ENCODE measurements at regions not wholly inside any gene's neighbourhood (a gene's known extent, or its start where the extent isn't known, plus 50 kb on each side); places are given as distances from the start of the nearest gene placed in this dataset.

DNA sequence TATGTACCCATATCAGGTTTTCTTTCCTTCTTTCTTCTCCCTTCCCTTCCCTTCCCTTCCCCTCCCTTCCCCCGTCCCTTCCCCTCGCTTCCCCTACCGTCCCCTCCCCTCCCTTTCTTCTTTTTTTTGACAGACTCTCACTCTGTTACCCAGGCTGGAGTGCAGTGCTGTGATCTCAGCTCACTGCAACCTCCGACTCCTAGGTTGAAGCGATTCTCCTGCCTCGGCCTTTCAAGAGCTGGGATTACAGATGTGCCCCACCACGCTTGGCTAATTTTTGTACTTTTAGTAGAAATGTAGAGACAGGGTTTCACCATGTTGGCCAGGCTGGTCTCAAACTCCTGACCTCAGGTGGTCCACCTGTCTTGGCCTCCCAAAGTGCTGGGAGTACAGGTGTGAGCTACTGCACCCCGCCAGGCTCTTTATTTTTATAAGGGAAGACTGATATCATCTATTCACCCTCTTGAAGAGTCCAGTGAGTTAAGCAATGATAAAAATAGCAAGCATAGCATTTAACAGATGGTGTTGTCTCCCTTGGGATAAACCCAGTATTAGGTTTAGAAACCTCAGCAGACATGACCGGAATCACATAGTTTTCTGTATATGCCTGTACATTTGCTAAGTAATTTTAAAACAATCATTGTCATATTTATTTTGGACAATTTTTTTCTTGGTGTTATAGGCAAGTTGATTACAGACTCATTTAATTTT, 888.4 kb downstream of the TRIB2 start:
- TF ChIP-seq, protein P1, sequence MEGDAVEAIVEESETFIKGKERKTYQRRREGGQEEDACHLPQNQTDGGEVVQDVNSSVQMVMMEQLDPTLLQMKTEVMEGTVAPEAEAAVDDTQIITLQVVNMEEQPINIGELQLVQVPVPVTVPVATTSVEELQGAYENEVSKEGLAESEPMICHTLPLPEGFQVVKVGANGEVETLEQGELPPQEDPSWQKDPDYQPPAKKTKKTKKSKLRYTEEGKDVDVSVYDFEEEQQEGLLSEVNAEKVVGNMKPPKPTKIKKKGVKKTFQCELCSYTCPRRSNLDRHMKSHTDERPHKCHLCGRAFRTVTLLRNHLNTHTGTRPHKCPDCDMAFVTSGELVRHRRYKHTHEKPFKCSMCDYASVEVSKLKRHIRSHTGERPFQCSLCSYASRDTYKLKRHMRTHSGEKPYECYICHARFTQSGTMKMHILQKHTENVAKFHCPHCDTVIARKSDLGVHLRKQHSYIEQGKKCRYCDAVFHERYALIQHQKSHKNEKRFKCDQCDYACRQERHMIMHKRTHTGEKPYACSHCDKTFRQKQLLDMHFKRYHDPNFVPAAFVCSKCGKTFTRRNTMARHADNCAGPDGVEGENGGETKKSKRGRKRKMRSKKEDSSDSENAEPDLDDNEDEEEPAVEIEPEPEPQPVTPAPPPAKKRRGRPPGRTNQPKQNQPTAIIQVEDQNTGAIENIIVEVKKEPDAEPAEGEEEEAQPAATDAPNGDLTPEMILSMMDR (IDR thresholded peaks at IDR 0.05): no peak
- no peaks in the 10 kb centered on the region for H3K27me3 ChIP-seq
- no peaks in the 10 kb centered on the region for H3K9me3 ChIP-seq
- H3K27ac ChIP-seq: no peak overlapping the region
- H3K4me3 ChIP-seq: no peak overlapping the region
- no peaks in the 10 kb centered on the region for H3K36me3 ChIP-seq
- no peak for DNase-seq (ENCODE audit: low spot score)
- H3K4me1 ChIP-seq: no peaks in the 10 kb centered on the region

DNA sequence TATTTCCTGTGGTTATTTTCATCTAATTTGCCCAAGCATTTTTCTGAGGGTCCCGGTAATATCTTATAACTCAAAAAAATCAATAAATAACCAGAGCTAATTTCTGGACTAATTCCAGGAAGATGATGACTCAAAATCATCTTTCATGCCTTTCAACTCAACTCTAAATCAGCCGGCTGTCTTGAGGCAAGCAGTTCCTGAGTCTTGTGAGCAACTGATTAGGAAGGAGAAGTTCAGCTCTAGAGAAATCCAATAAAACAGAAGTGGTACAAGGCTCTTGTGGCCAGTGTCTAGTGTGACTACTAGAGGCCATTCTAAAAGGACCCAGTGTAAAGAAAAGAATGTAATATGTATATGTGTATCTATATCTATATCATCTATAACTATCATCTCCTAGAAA, 890.4 kb downstream of the TRIB2 start:
- H3K4me1 ChIP-seq: no peaks in the 10 kb centered on the region
- no peaks in the 10 kb centered on the region for H3K9me3 ChIP-seq
- H3K27ac ChIP-seq: no peak overlapping the region
- H3K27me3 ChIP-seq: no peaks in the 10 kb centered on the region
- DNase-seq (ENCODE audit: low spot score): no peak
- no peak overlapping the region for H3K4me3 ChIP-seq
- TF ChIP-seq, protein P1 (IDR thresholded peaks at IDR 0.05): no peak
- H3K36me3 ChIP-seq: no peaks in the 10 kb centered on the region

DNA sequence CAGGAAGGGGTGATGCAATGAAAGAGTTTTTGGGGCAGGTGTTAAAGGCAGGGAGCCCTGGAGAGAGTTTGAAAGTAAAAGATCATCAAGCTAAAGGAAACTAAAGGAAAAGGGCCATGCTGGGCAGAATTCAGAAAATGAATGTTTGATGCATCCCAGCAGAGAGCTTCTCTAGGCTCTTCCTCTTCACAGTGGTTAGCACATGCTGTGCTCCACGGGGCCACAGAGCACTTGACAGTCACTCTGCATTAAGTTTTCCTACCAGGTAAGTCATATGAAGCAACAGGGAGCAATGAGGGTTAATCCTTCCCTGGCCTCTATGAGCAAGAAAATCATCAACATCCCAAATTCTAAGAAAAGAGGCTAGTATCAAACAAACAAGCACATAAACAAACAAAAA, 895.2 kb downstream of the TRIB2 start:
- Histone ChIP-seq H3K9me3 (peaks cover 0 to 13% of the 10 kb centered on the region in 2 donors), H3K36me3 (no peaks in the 10 kb centered on the region), H3K4me1 (no peaks in the 10 kb centered on the region), H3K27ac (no peak overlapping the region), H3K4me3 (no peak overlapping the region), H3K27me3 (no peaks in the 10 kb centered on the region)
- DNase-seq (ENCODE audit: low spot score): no peak
- TF ChIP-seq, protein P1 (IDR thresholded peaks at IDR 0.05): no peak

DNA sequence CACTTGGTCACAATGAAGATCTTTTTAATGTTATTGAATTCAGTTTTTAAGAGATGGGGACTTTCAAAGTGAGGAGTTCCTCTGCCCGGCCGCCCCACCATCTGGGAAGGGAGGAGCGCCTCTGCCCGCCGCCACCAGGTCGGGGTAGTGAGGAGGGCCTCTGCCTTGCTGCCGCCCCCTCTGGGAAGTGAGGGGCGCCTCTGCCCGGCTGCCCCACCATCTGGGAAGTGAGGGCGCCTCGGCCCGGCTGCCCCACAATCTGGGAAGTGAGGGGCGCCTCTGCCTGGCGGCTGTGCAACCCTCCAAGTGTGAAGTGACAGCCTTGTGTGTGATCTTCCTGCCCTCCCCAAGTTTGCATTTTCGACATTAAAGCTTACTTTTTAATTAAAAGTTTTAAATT, 899.3 kb downstream of the TRIB2 start:
- DNase-seq (ENCODE audit: low spot score): no peak
- Histone ChIP-seq H3K4me3 (no peak overlapping the region), H3K4me1 (no peaks in the 10 kb centered on the region)

DNA sequence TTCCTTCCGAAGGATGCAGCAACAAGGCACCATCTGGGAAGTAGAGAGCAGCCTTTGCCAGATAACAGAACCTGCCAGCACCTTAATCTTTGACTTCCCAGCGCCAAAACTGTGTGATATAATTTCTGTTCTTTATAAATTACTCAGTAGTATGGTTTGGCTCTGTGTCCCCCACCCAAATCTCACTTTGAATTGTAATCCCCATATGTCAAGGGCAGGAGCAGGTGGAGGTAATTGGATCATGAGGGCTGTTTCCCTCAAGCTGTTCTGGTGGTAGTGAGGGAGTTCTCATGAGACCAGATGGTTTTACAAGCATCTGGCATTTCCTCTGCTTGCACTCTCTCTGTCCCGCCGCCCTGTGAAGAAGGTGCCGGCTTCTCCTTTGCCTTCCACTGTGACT, 899.9 kb downstream of the TRIB2 start:
- H3K4me1 ChIP-seq: no peaks in the 10 kb centered on the region
- H3K27me3 ChIP-seq: no peaks in the 10 kb centered on the region
- H3K27ac ChIP-seq: no peak overlapping the region
- no peak for DNase-seq (ENCODE audit: low spot score)
- no peaks in the 10 kb centered on the region for H3K36me3 ChIP-seq
- TF ChIP-seq, protein P1 (IDR thresholded peaks at IDR 0.05): no peak
- no peak overlapping the region for H3K4me3 ChIP-seq
- H3K9me3 ChIP-seq: peaks cover 0 to 13% of the 10 kb centered on the region in 2 donors

More for the DNA sequence above, 899.3 kb downstream of the TRIB2 start:
- Histone ChIP-seq H3K36me3 (no peaks in the 10 kb centered on the region), H3K9me3 (peaks cover 0 to 13% of the 10 kb centered on the region in 2 donors), H3K27me3 (no peaks in the 10 kb centered on the region), H3K27ac (no peak overlapping the region)
- TF ChIP-seq, protein P1 (IDR thresholded peaks at IDR 0.05): no peak

DNA sequence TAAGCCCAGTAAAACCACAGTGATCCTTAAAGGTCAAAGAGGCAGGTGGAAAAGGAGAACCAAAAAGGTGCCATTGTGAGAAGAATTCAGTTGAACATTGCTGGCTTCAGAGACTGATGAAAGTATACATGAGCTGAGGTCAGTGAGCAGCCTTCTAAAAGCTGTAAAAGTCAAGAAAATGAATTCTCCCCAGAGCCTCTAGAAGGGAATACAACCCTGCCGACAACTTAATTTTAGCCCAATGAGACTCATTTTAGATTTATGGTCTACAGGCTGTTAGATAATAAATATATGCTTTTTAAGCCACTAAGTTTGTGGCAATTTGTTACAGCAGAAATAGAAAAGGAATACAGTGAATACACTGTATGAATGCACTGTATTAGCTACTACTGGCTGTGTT, 911.4 kb downstream of the TRIB2 start:
- Histone ChIP-seq H3K36me3 (no peaks in the 10 kb centered on the region), H3K27ac (no peak overlapping the region), H3K4me3 (no peak overlapping the region), H3K27me3 (no peaks in the 10 kb centered on the region), H3K9me3 (no peaks in the 10 kb centered on the region), H3K4me1 (no peaks in the 10 kb centered on the region)
- TF ChIP-seq, protein P1 (IDR thresholded peaks at IDR 0.05): no peak
- no peak for DNase-seq (ENCODE audit: low spot score)
